HepG2 (cell line): ENCODE measurements at regions not wholly inside any gene's neighbourhood (a gene's known extent, or its start where the extent isn't known, plus 50 kb on each side); places are given as distances from the start of the nearest gene placed in this dataset.

Experiments used
- ATAC-seq: fragments of 200-7000 bp; cut with Tn5 transposase; 3 replicates; pipeline ENCODE4 v1.9.1; 2020; ENCODE audit warnings: mild to moderate bottlenecking, moderate library complexity
- BruUV-seq: library from RNA; stranded (reverse); fragments of 400-500 nt; replicated peaks from 2 replicates; lab custom pipeline; 2021; lab: Mats Ljungman, UMichigan
- CTCF ChIA-PET: fragments of 300-600 bp; formaldehyde crosslinking; extraction: SDS; loops from one replicate; lab custom pipeline; 2021; ENCODE audit warnings: low total read pairs, inconsistent platforms, low intra/inter-chr PET ratio; lab: Yijun Ruan, JAX
- POLR2A ChIA-PET: fragments of 350-600 bp; sonication (Branson Sonifier 250); formaldehyde crosslinking; loops from one replicate; lab custom pipeline; 2020; ENCODE audit warnings: antibody characterized with exemption, inconsistent platforms; lab: Yijun Ruan, JAX
- DNase-seq: peaks from one replicate; pipeline ENCODE4 v3.0.0-alpha.2; 2015; ENCODE audit warnings: low spot score
- FAIRE-seq: peaks from 3 replicates; lab custom pipeline; 2011; peaks lifted over from hg19 to GRCh38; lab: Jason Lieb, UNC
- H2AFZ ChIP-seq: one replicate; pipeline ENCODE4 v1.6.1; 2011; ENCODE audit warnings: low read length, inconsistent platforms
- H3K27ac ChIP-seq: fragments of 300-600 bp; 3 replicates; pipeline ENCODE4 v1.8.0; 2011; ENCODE audit warnings: mixed run types, mild to moderate bottlenecking, mixed read lengths, low read length, inconsistent platforms; ENCODE audit not compliant: insufficient read depth; ENCODE audit errors: extremely low read length
- H3K27me3 ChIP-seq, 2 experiments: fragments of 200-600 bp in 1 of 2; 2 replicates in 1 of 2; 3 replicates in 1 of 2; pipeline versions ENCODE4 v1.6.0 to v1.8.0; 2011; ENCODE audit warnings: low read length in 2 of 2, mild to moderate bottlenecking in 2 of 2, moderate library complexity in 2 of 2, inconsistent platforms in 1 of 2; ENCODE audit not compliant: insufficient read depth in 2 of 2, control insufficient read depth in 1 of 2
- H3K36me3 ChIP-seq, 2 experiments: fragments of 200-600 bp in 1 of 2; replicated peaks in 1 of 2; 2 replicates in 1 of 2; 3 replicates in 1 of 2; pipeline versions ENCODE4 v1.5.1 to v1.8.0; 2011; ENCODE audit warnings: low read length in 2 of 2, inconsistent platforms in 1 of 2; ENCODE audit not compliant: insufficient read depth in 2 of 2, control insufficient read depth in 1 of 2
- H3K4me1 ChIP-seq: 2 replicates; pipeline ENCODE4 v1.5.1; 2012; ENCODE audit warnings: low read length, inconsistent platforms; ENCODE audit not compliant: insufficient read depth
- H3K4me2 ChIP-seq: 2 replicates; pipeline ENCODE4 v1.6.0; 2011; ENCODE audit warnings: low read depth, low read length, inconsistent platforms
- H3K4me3 ChIP-seq, 3 experiments: fragments of 200-600 bp in 1 of 3; sonication (generic), shearing (Covaris generic) in 1 of 3; replicated peaks in 1 of 3; 2 replicates each; pipeline ENCODE4 v1.5.1; 2011 to 2016; ENCODE audit warnings: low read length in 3 of 3, inconsistent platforms in 2 of 3, low read depth in 2 of 3, mild to moderate bottlenecking in 2 of 3, control low read depth in 1 of 3, mixed read lengths in 1 of 3; ENCODE audit not compliant: insufficient read depth in 1 of 3
- H3K79me2 ChIP-seq: one replicate; pipeline ENCODE4 v1.6.1; 2011; ENCODE audit warnings: low read length, inconsistent platforms; ENCODE audit not compliant: insufficient read depth
- H3K9ac ChIP-seq: 2 replicates; pipeline ENCODE4 v1.6.0; 2011; ENCODE audit warnings: mild to moderate bottlenecking, low read depth, low read length, inconsistent platforms; ENCODE audit not compliant: insufficient read depth
- H3K9me3 ChIP-seq: 2 replicates; pipeline ENCODE4 v1.5.1; 2012; ENCODE audit warnings: mild to moderate bottlenecking, low read length
- H4K20me1 ChIP-seq: 2 replicates; pipeline ENCODE4 v1.6.0; 2011; ENCODE audit warnings: inconsistent platforms, mild to moderate bottlenecking, low read length, moderate library complexity; ENCODE audit not compliant: insufficient read depth
- AGO2 ChIP-seq: fragments of 200-400 bp; formaldehyde crosslinking; optimal IDR thresholded peaks from 2 replicates; pipeline ENCODE3; 2017; ENCODE audit warnings: mild to moderate bottlenecking, low read depth, low read length, moderate library complexity
- GLI4 ChIP-seq: sonication (generic); formaldehyde crosslinking; IDR thresholded peaks from 2 replicates; pipeline ENCODE4 v1.5.1; 2020; ENCODE audit warnings: missing genetic modification reagents, mild to moderate bottlenecking, moderate library complexity, borderline replicate concordance
- KLF6 ChIP-seq: IDR thresholded peaks from 2 replicates; pipeline ENCODE4 v1.8.0; 2016; ENCODE audit warnings: missing biosample characterization, missing genetic modification reagents
- MIER3 ChIP-seq: IDR thresholded peaks from 2 replicates; pipeline ENCODE4 v1.6.1; 2016; ENCODE audit warnings: missing compliant biosample characterization, borderline replicate concordance
- NFKBIZ ChIP-seq: IDR thresholded peaks from 2 replicates; pipeline ENCODE4 v1.6.1; 2018; ENCODE audit warnings: missing genetic modification reagents, missing compliant biosample characterization
- NR2F2 ChIP-seq: IDR thresholded peaks from 2 replicates; pipeline ENCODE4 v1.6.1; 2012; ENCODE audit warnings: low read depth, inconsistent platforms, borderline replicate concordance
- RERE ChIP-seq: IDR thresholded peaks from 2 replicates; pipeline ENCODE4 v1.6.1; 2016; ENCODE audit warnings: low read depth, missing genetic modification reagents, missing compliant biosample characterization
- TBX3 ChIP-seq: fragments of 450-650 bp; IDR thresholded peaks from 2 replicates; pipeline ENCODE4 v1.6.1; 2017; ENCODE audit warnings: antibody characterized with exemption, mild to moderate bottlenecking, inconsistent platforms, borderline replicate concordance
- ZNF644 ChIP-seq: IDR thresholded peaks from 2 replicates; pipeline ENCODE4 v1.6.1; 2016; ENCODE audit warnings: low read depth
- WGBS: methylation state at CpG from one replicate; pipeline ENCODE4 v1.1.6; 2017; ENCODE audit warnings: low lambda C conversion rate; 5-methylcytosine and 5-hydroxymethylcytosine counted together
- in situ Hi-C: cut with HindIII; loops from 2 replicates; pipeline ENCODE4 v1.10.0; 2017; ENCODE audit warnings: low pct_unique_long_range_greater_than_20kb; ENCODE audit not compliant: extremely low pct_ligation_motif_present
- intact Hi-C: fragments of 100-400 bp; cut with micrococcal nuclease; formaldehyde crosslinking; loops from one replicate; pipeline ENCODE4 v1.10.0; 2022; ENCODE audit not compliant: unreplicated experiment

DNA sequence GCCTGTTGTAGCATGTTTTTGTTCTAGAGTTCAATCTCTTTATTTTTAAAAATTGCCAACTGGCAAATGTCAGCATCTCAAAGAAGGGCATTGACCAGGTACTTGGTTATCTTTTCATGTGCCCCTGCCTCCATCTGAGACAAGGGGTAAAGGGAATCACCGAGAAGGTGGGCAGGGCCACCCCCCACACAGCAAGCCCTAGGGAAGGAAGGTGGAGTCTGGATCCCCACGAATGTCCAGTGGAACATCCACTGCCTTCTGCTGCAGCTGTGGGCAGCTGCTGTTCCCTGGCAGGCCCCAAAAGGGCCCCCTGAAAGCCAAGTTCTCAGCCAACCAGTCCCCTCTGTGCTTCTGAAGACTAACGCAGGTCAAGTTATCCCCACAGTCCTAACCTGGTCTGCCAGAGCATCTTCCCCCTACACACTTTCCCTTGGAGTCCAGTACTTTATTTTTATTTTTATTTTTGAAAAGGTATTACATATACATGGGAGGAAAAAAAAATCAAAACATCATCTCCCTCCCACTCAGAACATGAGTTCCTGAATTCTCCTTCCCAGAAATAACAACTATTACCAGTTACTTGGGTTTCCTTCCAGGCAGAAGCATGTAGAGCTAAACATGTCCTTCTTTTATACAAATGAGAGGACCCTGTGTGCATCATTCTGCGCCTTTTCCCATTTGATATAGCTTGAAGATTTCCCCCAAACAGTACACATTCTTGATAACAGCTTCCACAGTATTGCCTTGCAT lies 253.7 kb downstream of the MAFB start:
- 3% methylated on average over 4 of the region's 4 CpGs for WGBS

More for the DNA sequence above, 253.7 kb downstream of the MAFB start:
- ChIA-PET CTCF (no interaction called here), POLR2A (no interaction called here)
- intact Hi-C loops = no loop called here
- Histone ChIP-seq H4K20me1 (no peaks in the 10 kb centered on the region), H3K9ac (no peak overlapping the region), H2AFZ (no peak overlapping the region), H3K27ac (no peak overlapping the region), H3K9me3 (no peaks in the 10 kb centered on the region), H3K27me3 (no peaks in the 10 kb centered on the region), H3K4me3 (no peak overlapping the region), H3K4me2 (no peak overlapping the region), H3K79me2 (no peaks in the 10 kb centered on the region), H3K36me3 (no peaks in the 10 kb centered on the region), H3K4me1 (no peaks in the 10 kb centered on the region)
- in situ Hi-C loops = no loop called here
- FAIRE-seq = no peak
- no TSS peak for BruUV-seq
- no peak for ATAC-seq
- no peak for DNase-seq
- TF ChIP-seq ZNF644 (CRISPR knock-in tag) = no peak
- no peak for TF ChIP-seq GLI4 (CRISPR knock-in tag)
- TF ChIP-seq NR2F2 = no peak
- no peak for TF ChIP-seq AGO2
- no peak for TF ChIP-seq NFKBIZ (CRISPR knock-in tag)
- TF ChIP-seq TBX3 = no peak
- no peak for TF ChIP-seq KLF6 (CRISPR knock-in tag)
- no peak for TF ChIP-seq RERE (CRISPR knock-in tag)
- no peak for TF ChIP-seq MIER3
